Neural cell (in vitro differentiated cells): ENCODE measurements at regions not wholly inside any gene's neighbourhood (a gene's known extent, or its start where the extent isn't known, plus 50 kb on each side); places are given as distances from the start of the nearest gene placed in this dataset.

Source experiments
- EP300 ChIP-seq: fragments of 450-650 bp; conservative IDR thresholded peaks from 2 replicates; pipeline ENCODE4 v1.6.1; 2014; ENCODE audit warnings: antibody characterized with exemption, mild to moderate bottlenecking, moderate library complexity; ENCODE audit not compliant: poor library complexity, severe bottlenecking
- EZH2 ChIP-seq: fragments of 200-600, 300-800 bp; shearing (Covaris generic), sonication (generic); IDR thresholded peaks from 2 replicates; pipeline ENCODE4 v1.6.1; 2014; ENCODE audit warnings: antibody characterized with exemption, low read length, borderline replicate concordance, mild to moderate bottlenecking; ENCODE audit not compliant: insufficient read depth, poor library complexity, severe bottlenecking
- MXI1 ChIP-seq: fragments of 450-650 bp; conservative IDR thresholded peaks from 2 replicates; pipeline ENCODE4 v1.6.1; 2014; ENCODE audit warnings: antibody characterized with exemption, mild to moderate bottlenecking; ENCODE audit not compliant: poor library complexity, severe bottlenecking
- POLR2AphosphoS5 ChIP-seq: IDR thresholded peaks from 2 replicates; pipeline ENCODE4 v1.6.1; 2012
- REST ChIP-seq: IDR thresholded peaks from 2 replicates; pipeline ENCODE4 v1.6.1; 2012; ENCODE audit warnings: borderline replicate concordance
- TAF1 ChIP-seq: IDR thresholded peaks from 2 replicates; pipeline ENCODE4 v1.6.1; 2012; ENCODE audit warnings: low read depth
- TF ChIP-seq, protein P1 (sequence below): fragments of 450-650 bp; IDR thresholded peaks from 2 replicates; pipeline ENCODE4 v1.5.1; 2014; ENCODE audit warnings: antibody characterized with exemption, mild to moderate bottlenecking, moderate library complexity; ENCODE audit not compliant: poor library complexity, severe bottlenecking

DNA sequence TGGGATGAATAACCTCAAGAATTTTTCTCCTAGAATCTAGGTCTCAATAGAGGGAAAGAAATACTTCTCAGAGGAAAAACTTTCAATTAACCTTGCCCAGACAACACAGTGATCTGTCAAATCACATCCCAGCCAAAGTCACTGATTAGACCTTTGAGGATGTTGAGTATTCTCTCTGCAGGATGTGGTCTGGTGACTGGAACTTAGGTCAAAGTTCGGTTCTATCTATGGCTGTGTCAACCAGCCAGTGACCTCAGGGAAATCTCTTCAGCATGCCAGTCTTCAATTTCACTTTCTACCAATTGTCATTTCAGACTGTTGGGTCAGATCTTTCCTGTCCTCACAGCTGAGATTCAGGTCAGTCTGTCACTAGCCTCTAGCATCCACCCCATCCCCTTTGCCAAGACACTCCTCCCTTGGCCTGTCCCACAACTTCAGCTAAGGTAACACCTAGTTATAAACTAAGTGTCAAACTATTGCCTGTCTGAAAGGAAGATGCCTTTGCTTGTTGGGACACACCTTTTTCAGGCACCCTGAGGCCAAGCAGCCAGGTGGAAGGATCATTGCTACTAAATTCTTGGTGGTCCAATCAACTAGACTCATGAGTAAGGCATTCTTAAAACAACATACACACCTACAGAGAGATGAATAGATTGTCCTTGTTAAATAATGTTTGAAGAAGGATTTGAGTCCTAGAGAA, 156.3 kb upstream of the FST start:
- no peak for TF ChIP-seq POLR2AphosphoS5
- no peak for TF ChIP-seq EZH2
- TF ChIP-seq, protein P1, sequence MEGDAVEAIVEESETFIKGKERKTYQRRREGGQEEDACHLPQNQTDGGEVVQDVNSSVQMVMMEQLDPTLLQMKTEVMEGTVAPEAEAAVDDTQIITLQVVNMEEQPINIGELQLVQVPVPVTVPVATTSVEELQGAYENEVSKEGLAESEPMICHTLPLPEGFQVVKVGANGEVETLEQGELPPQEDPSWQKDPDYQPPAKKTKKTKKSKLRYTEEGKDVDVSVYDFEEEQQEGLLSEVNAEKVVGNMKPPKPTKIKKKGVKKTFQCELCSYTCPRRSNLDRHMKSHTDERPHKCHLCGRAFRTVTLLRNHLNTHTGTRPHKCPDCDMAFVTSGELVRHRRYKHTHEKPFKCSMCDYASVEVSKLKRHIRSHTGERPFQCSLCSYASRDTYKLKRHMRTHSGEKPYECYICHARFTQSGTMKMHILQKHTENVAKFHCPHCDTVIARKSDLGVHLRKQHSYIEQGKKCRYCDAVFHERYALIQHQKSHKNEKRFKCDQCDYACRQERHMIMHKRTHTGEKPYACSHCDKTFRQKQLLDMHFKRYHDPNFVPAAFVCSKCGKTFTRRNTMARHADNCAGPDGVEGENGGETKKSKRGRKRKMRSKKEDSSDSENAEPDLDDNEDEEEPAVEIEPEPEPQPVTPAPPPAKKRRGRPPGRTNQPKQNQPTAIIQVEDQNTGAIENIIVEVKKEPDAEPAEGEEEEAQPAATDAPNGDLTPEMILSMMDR = no peak
- no peak for TF ChIP-seq MXI1
- TF ChIP-seq REST = no peak
- no peak for TF ChIP-seq TAF1
- TF ChIP-seq EP300 = no peak
